ENCODE measurements at regions not wholly inside any gene's neighbourhood (a gene's known extent, or its start where the extent isn't known, plus 50 kb on each side); places are given as distances from the start of the nearest gene placed in this dataset.

- peak; percentile 21 for DNase-seq (ENCODE audit: extremely low spot score)
- Histone ChIP-seq H3K27ac (replicated peaks in 1 of 4) (no peak overlapping the region), H3K4me1 (no peaks in the 10 kb centered on the region), H3K9me3 (no peaks in the 10 kb centered on the region), H3K27me3 (no peaks in the 10 kb centered on the region), H3K4me3 (no peak overlapping the region), H3K36me3 (no peaks in the 10 kb centered on the region)
- WGBS = 70% methylated on average over 1 of the region's 1 CpG
- intact Hi-C loops (cut with DNase I) = no loop called here
- TF ChIP-seq CTCF (IDR thresholded peaks at IDR 0.05) (no peak), POLR2A (IDR thresholded peaks at IDR 0.05; ENCODE audit: low read depth) (no peak), EP300 (IDR thresholded peaks at IDR 0.05) (no peak), POLR2AphosphoS5 (IDR thresholded peaks at IDR 0.05) (no peak)
These were observed 644.3 kb downstream of the ACTL7B start for GRCh38 chr9:108211411-108211955.

- no peak overlapping the region for H3K4me3 ChIP-seq
- H3K27me3 ChIP-seq = no peaks in the 10 kb centered on the region
- no peak overlapping the region for H3K27ac ChIP-seq (replicated peaks in 1 of 4)
- intact Hi-C loops (cut with DNase I) = no loop called here
- WGBS = 71% methylated on average over 5 of the region's 5 CpGs
- DNase-seq (ENCODE audit: extremely low spot score) = peak; percentile 64
- H3K36me3 ChIP-seq = no peaks in the 10 kb centered on the region
- no peaks in the 10 kb centered on the region for H3K4me1 ChIP-seq
- no peaks in the 10 kb centered on the region for H3K9me3 ChIP-seq
- TF ChIP-seq CTCF (IDR thresholded peaks at IDR 0.05) = no peak
- no peak for TF ChIP-seq POLR2AphosphoS5 (IDR thresholded peaks at IDR 0.05)
- no peak for TF ChIP-seq POLR2A (IDR thresholded peaks at IDR 0.05; ENCODE audit: low read depth)
- no peak for TF ChIP-seq EP300 (IDR thresholded peaks at IDR 0.05)
These were observed 646.6 kb downstream of the ACTL7B start for GRCh38 chr9:108209132-108209685.

GRCh38 chr9:108207561-108208165, 648.1 kb downstream of the ACTL7B start:
- Histone ChIP-seq H3K27ac (replicated peaks in 1 of 4) (no peak overlapping the region), H3K36me3 (no peaks in the 10 kb centered on the region), H3K27me3 (no peaks in the 10 kb centered on the region), H3K4me3 (no peak overlapping the region), H3K4me1 (no peaks in the 10 kb centered on the region), H3K9me3 (peaks cover 0 to 11% (median 4%) of the 10 kb centered on the region in 4 donors)
- DNase-seq (ENCODE audit: extremely low spot score) = peak; percentile 53
- TF ChIP-seq POLR2AphosphoS5 (IDR thresholded peaks at IDR 0.05) (no peak), POLR2A (IDR thresholded peaks at IDR 0.05; ENCODE audit: low read depth) (no peak), CTCF (IDR thresholded peaks at IDR 0.05) (no peak), EP300 (IDR thresholded peaks at IDR 0.05) (no peak)
- WGBS = 85% methylated on average over 7 of the region's 7 CpGs
- intact Hi-C loops (cut with DNase I) = no loop called here

GRCh38 chr9:108205276-108205675, 650.5 kb downstream of the ACTL7B start:
- Histone ChIP-seq H3K4me3 (no peak overlapping the region), H3K4me1 (no peaks in the 10 kb centered on the region)
- intact Hi-C loops (cut with DNase I) = no loop called here

More at GRCh38 chr9:108205276-108205675, 650.5 kb downstream of the ACTL7B start:
- peak; percentile 17 for DNase-seq (ENCODE audit: extremely low spot score)
- Histone ChIP-seq H3K27ac (replicated peaks in 1 of 4) (no peak overlapping the region), H3K27me3 (no peaks in the 10 kb centered on the region), H3K9me3 (peaks cover 0 to 17% (median 6%) of the 10 kb centered on the region in 4 donors), H3K36me3 (no peaks in the 10 kb centered on the region)
- TF ChIP-seq POLR2AphosphoS5 (IDR thresholded peaks at IDR 0.05) (no peak), EP300 (IDR thresholded peaks at IDR 0.05) (no peak), CTCF (IDR thresholded peaks at IDR 0.05) (no peak), POLR2A (IDR thresholded peaks at IDR 0.05; ENCODE audit: low read depth) (no peak)
